ENCODE measurements at regions not wholly inside any gene's neighbourhood (a gene's known extent, or its start where the extent isn't known, plus 50 kb on each side); places are given as distances from the start of the nearest gene placed in this dataset.
A peak's percentile ranks its signal among the peaks of the same experiment; 100 is the strongest.

DNA sequence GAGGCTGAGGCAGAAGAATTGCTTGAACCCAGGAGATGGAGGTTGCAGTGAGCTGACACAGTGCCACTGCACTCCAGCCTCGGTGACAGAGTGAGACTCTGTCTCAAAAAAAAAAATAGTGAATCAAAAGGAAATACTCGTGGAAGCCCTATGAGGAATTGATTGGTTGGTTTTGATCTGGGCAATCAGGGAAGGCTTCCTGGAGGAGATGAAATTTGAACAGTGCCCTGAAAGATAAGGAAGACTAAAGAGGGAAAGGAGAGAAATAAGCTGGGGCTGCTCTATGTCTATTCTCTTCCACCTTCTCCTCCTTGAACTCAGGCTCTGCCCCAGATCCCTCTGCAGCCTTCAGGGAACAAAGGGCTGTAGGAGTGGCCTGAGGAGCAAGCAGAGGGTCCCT lies 54.1 kb downstream of the IRF2BPL start:
- DNase-seq: no peak

DNA sequence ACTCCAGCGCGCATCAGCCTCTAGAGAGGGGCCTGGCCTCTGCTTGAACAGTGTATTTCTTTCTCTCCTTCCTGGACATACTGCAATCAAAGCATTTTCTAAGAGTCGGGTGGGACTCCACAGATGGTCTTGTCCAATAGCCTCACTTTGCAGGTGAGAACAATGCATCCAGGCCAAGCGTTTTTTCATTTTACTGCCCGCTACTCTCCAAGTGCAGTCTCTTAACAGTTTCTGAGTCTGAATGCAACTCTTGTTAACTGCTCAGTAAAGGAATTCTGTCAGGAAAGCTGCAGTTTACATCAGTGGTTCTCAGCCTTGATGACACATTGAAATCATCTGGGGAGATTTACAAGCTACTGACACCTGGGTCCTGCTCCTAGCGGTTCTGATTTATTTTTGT lies 57.0 kb downstream of the IRF2BPL start:
- DNase-seq: no peak

DNA sequence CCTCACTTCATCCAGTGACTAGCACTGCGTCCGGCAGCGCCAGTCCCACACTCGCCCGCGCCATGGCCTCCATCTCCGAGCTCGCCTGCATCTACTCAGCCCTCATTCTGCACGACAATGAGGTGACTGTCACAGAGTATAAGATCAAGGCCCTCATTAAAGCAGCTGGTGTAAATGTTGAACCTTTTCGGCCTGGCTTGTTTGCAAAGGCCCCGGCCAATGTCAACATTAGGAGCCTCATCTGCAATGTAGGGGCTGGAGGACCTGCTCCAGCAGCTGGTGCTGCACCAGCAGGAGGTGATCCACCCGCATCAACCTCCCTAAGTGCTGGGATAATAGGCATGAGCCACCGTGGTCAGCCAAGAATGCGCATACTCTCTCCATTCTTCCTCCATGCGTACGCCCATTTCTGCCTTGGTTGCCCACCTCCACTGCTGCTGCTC lies 59.9 kb downstream of the IRF2BPL start:
- no peak for DNase-seq

DNA sequence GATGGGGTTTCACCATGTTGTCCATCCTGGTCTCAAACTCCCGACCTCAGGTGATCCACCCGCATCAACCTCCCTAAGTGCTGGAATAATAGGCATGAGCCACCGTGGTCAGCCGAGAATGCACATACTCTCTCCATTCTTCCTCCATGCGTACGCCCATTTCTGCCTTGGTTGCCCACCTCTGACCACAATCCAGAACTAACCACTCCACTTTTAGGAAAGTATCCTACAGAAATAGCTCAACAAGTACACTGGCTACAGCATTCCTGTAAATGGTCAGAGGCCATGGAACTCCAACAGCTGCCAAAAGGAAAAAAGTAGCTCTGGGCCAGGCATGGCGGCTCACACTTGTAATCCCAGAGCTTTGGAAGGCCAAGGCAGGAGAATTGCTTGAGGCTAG lies 60.7 kb downstream of the IRF2BPL start:
- no peak for DNase-seq

DNA sequence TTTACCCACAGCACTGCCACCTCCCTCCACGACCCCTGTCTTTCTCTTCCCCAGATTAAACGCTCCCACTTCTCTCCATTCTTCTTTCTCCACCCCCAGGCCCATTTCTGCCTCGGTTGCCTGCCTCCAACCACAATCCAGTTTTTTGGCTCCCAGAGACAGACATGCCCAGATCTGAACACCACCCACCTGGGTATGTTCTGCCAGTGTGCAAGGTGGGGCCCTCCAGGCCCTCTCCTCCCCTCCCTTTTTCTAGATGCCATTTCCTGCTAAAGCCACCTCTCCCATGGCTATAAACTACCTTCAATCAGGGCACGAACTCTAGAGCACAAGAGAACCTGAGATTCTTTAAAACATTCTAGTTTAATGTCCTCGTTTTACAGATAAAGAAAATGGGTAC lies 63.3 kb downstream of the IRF2BPL start:
- no peak for DNase-seq

DNA sequence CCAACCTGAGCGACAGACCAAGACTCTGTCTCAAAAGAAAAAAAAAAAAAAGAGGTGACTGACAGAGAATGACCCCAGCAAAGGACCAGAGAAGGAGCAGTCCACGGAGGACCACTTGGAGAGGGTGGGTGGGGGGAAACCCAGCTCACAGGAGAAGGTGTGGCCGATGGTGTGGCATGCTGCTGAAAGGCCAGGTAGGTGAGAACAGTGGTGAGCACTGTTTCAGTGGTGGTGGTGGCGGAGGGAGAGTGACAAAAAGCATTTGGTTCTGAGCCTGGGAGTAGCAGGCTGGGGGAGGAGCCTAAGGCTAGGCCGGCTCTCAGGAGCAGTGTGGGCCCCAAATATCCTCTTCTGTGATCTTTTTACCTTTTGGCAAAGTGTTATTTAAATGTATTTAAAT lies 63.8 kb downstream of the IRF2BPL start:
- DNase-seq: no peak

DNA sequence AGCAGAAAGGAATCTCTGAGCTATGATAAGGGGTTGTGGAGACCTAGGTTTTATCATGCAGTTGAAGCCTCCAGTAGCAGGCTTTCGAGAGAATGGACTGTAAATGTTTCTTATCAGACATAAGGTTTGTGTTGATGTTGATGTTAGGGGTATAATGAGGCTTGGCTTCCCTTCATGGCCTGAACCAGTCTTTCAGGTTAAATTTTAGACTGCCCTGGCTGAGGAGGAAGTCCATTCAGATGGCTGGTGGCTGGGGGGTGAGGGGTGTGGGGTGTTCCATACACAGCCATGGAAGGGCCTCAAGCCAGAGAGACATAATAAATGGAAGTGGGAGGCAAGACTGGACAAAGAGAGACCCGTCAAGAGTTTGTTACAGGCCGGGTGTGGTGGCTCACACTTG lies 65.1 kb downstream of the IRF2BPL start:
- no peak for DNase-seq

DNA sequence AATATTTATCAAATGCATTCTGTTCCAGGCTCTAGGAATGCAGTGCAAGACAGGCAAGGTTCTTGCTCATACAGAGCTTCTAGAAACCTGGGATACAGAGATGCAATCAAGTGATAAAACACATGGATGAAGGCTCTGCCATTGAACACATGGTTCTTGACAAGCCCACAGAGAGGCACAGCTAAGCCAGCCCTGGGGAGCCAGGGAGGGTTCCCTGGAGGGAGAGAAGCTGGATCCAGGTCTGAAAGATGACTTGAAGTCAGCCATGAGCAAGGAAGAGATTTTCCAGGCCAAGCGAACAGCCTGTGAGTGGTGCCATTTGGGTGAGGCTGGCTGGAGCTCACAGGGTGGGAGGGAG lies 66.2 kb downstream of the IRF2BPL start:
- DNase-seq: no peak

DNA sequence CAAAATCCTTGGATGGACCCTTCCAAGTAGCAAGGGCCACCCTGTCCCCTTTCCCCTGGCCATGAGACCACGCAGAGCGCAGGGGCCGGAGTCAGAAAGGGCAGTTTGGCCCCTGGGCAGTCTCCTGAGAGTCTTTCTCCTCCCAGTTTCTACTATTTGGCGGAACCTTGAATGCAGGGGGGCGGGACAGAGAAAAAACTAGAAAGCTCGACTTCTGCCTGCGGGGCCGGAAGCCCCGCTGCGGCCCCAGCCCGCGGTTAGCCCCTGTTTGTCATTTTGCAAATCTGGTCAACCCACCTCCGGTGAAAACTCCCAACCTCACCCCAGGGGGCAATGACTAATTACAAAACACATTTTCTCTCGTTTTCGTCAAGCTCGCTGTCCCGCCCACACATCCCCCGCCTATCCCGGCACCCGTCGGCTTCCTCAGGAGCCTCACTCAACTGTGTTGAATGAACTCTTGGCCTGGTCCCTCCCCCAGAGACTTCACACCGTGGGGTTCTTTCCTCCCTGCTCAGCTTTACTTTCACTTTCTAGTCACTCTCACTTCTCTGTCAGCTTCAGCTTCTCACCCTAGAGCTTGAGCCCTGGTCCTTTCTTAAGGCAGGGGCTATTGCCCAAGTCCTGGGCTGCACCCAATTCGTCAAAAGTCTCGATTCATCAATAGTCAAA lies 66.7 kb downstream of the IRF2BPL start:
- DNase-seq: peak; percentile 98

DNA sequence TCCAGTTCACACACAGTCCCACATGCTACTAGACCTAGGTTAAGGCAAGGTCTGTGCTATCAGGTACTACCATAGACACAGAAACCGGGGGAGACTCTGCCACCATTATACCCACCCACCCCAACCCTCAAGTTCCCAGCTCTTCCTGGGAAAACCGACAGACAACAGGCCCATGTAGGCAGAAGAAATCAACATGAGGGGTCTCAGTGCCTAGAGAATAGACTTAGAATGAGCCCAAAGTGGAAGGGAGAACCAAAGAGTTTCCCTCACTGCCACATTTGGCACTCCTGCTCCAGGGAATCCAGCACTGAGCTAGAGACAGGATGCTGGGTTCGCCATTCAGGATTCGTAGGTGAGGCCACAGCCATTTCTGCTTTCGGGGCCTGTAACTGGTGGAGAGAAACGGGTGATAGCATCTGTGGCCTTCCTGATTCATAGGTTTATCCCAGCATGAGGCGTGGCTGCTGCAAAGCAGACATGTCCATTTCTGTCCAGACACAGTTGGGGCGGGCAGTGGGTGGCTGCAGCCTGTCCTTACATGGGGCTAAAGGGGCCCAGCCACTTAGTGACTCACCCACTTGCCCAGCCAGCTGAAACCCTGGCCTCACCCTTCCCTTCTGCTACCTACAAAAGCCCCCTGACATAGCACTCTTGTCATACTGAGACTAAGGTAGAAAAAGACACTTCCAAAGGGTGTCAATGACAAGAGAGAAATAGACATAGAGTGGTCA lies 69.4 kb downstream of the IRF2BPL start:
- no peak for DNase-seq

DNA sequence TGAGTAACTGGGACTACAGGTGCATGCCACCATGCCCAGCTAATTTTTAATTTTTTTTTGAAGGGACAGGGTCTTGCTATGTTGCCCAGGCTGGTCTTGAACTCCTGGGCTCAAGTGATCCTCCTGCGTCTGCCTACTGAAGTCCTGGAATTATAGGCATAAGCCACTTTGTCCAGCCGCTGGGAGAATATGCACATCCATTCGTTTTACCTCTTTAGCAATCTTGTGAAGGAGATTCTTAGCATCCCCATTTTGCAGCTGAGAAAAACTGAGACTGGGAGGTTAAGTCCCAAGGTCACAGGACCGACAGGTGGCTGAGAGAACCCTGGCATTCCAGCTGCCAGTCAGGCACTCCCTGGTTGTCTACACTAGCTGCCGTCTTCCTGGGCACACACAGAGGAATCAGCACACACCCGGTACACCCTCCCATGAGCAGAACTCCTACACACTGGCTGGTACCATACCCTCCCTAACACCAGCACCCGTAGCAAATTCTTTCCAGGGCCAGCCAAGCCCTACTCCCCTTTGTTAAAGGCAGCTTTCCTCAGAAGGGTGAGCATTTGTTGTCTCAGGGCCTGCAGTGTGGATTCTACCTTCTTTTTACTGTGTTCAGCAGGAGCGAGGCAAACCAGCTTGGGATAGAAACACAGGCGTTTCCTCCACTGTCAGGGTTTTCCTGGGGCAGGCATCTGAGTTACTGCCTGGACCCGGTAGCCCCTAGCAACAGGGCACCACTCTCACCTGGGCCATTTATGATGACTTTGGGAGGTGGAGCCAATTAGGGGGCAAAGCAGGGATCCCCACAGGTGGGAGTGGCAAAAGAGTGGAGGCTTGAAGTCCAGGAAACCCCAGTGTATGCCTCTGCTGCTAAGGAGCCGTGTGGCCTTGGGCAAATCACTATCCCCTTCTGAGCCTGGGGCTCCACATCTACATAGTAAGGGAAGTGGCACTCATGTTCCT lies 70.2 kb downstream of the IRF2BPL start:
- no peak for DNase-seq

DNA sequence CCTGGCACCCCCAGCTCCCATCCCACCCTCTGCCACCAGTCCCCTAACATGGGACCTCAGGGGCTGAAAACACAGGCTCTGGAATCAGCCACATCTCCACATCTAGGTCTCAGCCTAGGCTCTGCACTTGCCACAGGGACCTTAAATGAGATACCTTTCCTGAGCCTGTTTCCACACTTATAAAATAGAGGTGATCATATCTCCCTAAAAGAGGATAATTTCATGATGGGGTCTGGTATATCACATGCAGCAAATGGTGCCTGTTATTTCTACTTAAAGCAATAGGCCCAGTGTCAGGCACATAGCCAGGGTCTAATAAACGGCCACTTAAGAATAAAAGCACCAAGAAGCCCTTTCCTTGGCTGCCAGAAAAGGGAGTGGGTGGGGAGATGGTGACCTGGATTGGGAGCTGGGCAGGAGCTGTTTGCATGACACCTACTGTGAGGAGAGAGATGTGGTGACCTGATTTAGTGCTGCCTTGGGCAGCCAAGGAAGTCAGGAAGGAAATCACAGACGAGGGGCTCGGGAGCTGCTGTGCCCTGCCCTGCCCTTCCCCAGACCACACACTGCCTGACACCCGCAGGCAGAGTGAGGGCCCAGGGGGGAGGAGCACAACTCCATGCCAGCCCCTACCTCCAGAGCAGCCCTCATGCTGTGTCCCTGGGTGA lies 71.2 kb downstream of the IRF2BPL start:
- DNase-seq: no peak

DNA sequence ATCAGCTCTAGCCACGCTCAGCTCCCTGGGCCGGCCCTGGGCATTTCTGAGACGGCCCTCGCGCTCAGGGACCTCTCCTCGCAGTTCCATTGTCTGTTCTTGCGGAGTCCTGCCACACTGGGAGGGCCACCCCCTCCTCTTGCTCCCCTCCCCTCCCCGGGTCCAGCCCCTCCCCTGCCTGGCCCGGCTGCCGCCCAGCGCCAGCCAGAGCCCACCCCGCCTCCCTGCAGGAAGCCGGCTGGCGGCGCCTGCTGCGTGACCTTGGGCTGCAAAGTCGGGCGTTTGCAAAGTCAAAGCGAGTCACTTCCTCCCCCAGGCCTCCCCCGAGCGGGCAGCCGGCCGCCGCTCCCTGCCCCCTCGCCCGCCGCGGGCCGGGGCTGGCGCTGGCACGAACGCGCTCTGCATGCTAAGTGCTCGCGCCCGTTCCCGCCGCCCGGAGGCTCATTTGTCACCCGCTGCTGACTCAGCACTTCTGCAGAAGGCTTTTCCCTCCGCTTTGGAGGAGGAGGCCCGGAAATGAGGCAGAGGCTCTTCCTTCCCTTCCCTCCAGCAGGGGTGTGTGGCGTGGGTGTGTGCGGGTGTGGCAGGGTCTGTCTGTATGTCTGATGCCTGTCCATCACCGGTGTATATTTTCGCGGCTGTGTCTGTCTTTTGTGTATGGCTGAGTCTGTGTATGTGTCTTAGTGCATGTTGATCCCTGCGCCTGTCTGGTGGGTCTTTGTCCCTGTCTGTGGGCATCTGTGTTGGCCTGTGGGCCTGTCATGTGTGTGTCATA lies 72.0 kb downstream of the IRF2BPL start:
- peak; percentile 95 for DNase-seq

DNA sequence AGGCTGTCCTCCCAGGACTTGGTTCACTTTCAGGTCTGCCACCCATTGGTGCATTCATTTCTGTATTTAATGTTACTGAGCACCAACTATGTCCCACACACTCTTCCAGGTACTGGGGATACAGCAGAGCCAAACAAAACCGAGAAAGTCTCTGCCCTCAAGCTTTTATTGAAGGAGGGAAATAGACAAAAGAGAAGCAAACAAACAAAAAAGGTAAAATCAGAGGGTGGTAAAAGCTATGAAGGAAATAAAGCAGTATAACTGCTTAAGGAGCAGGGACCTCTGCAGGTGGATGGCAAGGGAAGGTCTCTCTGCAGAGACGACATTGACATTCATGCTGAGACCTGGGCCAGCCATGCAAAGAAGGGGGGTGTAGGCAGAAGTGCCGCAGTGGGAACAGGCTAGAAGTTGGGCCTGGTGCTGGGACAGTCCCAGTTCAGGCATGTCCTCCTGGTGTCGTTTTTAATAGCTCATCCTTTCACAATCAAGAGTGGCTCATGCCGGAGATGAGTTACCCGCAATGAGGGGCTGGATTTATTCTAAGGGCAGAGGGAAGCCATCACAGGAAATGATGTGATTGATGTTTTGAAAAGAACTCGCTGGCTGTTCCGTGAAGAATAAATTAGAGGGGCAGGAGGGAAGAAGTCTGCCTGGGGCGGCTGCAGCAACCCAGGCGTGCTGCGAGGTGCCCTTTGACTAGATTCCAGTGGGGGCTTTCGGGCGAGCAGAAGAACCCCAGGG lies 72.8 kb downstream of the IRF2BPL start:
- peak; percentile 72 for DNase-seq

DNA sequence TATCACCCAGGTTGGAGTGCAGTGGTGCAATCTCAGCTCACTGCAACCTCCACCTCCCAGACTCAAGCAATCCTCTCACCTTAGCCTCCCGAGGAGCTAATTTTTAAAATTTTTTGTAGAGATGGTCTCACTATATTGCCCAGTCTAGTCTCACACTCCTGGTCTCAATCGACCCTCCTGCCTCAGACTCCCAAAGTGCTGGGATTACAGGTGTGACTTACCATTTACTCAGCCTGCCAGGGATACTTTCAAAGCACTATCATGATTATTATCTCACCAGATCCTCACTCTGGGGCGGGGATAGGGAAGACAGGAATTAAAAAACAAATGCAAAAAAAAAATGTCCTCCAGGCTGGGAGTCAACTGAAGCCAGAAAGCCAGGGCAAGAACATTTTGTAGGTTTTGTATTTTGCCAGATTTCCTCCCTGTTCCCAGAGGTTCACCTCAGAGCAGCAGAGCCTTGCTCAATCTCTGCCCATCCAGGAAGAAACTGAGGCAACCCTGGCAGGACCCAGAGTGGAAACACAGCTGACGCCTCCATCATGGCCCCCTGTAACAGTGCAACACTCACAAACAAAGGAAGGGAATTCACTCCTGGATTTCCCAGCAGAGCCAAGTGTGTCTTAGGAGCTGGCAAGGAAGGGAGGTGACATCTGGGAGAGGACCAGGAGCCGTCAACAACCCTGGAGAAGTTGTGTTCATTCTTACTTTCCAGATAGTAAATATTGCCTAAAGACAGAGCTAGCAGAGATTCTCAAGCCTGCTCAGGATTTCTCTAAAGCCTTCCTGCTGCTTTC lies 73.9 kb downstream of the IRF2BPL start:
- no peak for DNase-seq

DNA sequence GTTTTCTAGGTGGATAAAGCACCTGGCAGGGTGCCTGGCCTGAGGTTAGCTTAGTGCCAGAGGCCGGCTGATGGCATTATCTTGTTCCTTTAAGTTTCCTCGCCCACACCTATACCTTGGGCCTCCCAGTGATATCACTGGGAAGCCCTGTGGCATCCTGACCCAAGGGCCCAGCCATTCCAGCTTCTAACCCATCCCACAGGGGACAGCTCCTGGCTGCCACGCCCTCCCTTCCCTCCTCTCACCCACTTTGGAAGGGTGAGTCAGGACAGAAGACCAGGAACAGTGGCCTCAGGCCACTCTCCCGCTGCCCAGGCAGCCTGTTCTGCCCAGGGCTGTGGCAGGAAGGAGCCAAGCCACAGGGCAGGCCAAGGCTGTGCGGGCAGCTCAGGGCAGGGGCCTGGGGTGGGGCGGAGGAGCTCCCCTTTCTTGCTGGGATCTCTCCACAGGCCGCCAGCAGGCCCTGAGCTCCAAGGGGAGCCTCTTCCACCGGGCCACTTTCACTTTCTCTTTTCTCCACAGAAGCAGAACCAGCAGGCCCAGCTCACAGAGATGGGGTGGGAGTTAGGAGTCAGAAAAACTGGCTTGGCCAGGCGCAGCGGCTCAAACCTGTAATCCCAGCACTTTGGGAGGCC lies 75.1 kb downstream of the IRF2BPL start:
- DNase-seq: peak; percentile 70

DNA sequence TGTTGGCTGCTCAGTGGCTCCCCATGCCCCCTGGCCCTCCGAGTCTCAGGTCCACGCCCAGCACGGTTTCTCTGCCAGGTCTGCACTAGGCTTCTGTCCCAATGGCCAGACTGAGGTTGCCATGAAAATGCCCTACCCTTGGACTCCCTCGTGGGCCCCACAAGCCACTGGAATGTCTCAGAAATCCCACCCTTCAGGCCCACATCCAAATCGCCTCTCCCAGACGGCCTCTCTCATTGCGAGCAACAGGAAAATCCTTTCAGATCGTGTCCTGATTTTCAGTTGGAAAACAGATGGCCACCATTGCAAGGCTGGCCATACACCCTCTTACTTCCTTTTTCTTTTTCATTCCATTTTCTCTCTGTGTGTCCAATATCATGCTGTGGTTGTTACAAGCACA lies 77.3 kb downstream of the IRF2BPL start:
- peak; percentile 46 for DNase-seq

DNA sequence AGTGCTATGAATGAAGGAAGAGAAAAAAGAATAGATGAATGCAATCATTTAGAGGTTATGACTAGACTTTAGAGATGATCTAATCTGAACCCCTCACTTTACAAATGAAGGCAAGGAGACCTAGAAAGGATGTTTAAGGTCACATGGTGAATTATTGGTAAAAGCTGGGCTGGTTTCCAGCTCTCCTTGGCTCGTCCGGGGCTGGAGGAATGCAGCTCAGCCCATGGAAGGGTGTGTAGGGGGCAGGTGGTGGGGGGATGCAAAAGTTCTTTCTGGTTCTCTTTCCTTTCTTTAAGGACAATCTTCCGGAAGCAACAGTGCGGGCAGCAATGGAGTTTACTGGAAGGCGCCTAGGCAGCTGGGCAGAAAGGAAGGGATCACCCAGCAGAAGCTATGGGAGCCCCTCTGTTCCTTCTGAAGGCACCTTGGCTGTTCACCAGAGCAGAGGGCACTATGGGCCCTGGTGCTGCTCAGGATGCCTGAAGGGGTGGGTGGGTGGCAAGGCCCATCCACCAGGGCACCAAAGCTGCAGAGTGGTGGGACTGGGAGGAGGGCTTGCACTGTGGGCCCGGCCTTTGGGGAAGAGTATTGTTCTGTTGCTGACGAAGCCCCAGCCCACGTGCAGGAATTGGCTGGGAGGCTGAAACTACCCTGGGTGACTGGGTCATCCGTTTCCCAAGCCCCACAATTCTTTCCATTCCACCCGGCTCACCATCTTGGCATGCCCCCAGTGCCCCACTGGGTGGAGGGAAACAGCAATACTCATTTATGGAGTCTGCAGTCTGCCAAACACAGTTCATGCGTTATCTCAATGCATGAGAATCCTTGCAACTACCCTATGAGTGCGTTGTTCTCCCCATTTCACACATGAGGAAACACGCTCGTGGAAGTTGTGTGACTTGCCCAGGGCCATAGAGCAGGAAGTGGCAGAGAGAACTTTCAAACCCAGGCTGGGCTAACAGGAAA lies 78.2 kb downstream of the IRF2BPL start:
- peak; percentile 60 for DNase-seq

DNA sequence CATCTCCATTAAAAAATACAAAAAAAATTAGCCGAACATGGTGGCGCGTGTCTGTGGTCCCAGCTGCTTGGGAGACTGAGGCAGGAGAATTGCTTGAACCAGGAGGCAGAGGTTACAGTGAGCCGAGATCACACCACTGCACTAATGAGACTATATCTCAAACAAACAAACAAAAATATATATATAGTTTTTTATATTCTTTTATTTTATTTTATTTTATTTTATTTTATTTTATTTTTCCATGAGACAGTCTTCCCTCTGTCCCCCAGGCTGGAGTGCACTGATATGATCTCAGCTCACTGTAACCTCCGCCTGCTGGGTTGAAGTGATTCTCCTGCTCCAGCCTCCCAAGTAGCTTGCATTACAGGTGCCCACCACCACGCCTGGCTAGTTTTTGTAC lies 79.5 kb downstream of the IRF2BPL start:
- DNase-seq: no peak

Measured in fibroblast of skin of scalp (primary cell).